Cardiac fibroblast (primary cell): ENCODE measurements at regions not wholly inside any gene's neighbourhood (a gene's known extent, or its start where the extent isn't known, plus 50 kb on each side); places are given as distances from the start of the nearest gene placed in this dataset.

ENCODE experiments used
- DNase-seq, 2 donors: peaks; one replicate each; pipeline versions ENCODE4 v3.0.0 to v3.0.0-alpha.2; 2010; ENCODE audit warnings: low read depth in 2 of 2
- H3K4me3 ChIP-seq, 2 donors: replicated peaks in 1 of 2; 1 replicate in 1 of 2; 2 replicates in 1 of 2; pipeline ENCODE4 v1.5.1; 2011; ENCODE audit warnings: low read depth in 2 of 2, low read length in 2 of 2, mild to moderate bottlenecking in 2 of 2, moderate library complexity in 1 of 2
- CTCF ChIP-seq: IDR thresholded peaks from one replicate; pipeline ENCODE4 v1.5.1; 2011; ENCODE audit warnings: low read depth, mild to moderate bottlenecking, low read length, inconsistent platforms

- no peak for TF ChIP-seq CTCF
- no peak overlapping the region for H3K4me3 ChIP-seq
- DNase-seq: no peak
These were observed 969.9 kb downstream of the KCNMA1 start for GRCh38 chr10:76667408-76668370.

- no peak overlapping the region for H3K4me3 ChIP-seq
- TF ChIP-seq CTCF: no peak
- no peak for DNase-seq
These were observed 970.7 kb downstream of the KCNMA1 start for GRCh38 chr10:76666891-76667290.

- no peak for DNase-seq
- no peak for TF ChIP-seq CTCF
- no peak overlapping the region for H3K4me3 ChIP-seq
These were observed 972.6 kb downstream of the KCNMA1 start for GRCh38 chr10:76665029-76665428.

GRCh38 chr10:76657337-76658012 lies 980.1 kb downstream of the KCNMA1 start:
- DNase-seq: no peak
- H3K4me3 ChIP-seq: no peak overlapping the region
- TF ChIP-seq CTCF: no peak

GRCh38 chr10:76651154-76651553 lies 986.5 kb downstream of the KCNMA1 start:
- no peak for TF ChIP-seq CTCF
- H3K4me3 ChIP-seq: no peak overlapping the region
- no peak for DNase-seq

- no peak overlapping the region for H3K4me3 ChIP-seq
- no peak for TF ChIP-seq CTCF
- peak; percentile 23 to 54 for DNase-seq
These were observed 987.9 kb downstream of the KCNMA1 start for GRCh38 chr10:76649723-76650127.
